ENCODE measurements at regions not wholly inside any gene's neighbourhood (a gene's known extent, or its start where the extent isn't known, plus 50 kb on each side); places are given as distances from the start of the nearest gene placed in this dataset.

DNA sequence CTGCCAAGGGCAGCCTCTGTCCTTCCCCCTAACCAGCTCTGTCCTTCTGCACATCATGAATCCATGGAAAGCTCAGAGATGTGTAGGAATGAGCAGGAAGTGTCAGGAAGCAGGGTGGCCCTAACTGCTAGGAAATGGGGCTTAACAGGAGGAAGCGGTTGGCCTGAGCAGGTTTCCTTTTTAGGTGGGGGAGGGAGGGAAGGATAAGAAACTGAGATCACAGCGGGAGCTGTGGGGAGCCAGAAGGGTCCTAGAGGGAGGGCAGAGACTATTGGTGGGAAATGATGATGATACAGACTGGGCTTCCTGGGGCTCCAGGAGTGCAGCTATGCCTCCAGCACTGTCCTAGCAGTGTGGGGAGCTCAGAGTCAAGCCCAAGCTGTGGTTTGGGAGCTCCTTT, 182.0 kb downstream of the SH3BP4 start:
- peaks cover 37% of the 10 kb centered on the region for H3K27me3 Mint-ChIP-seq
- no peaks in the 10 kb centered on the region for H3K9me3 Mint-ChIP-seq
- H3K4me1 Mint-ChIP-seq: no peaks in the 10 kb centered on the region
- no peak overlapping the region for H3K4me3 Mint-ChIP-seq
- no peak for ATAC-seq (replicated peaks)
- H3K27ac Mint-ChIP-seq: no peak overlapping the region
- H3K36me3 Mint-ChIP-seq (ENCODE audit: low read depth): no peaks in the 10 kb centered on the region

- Mint-ChIP-seq H3K4me3 (no peak overlapping the region), H3K4me1 (no peaks in the 10 kb centered on the region), H3K36me3 (ENCODE audit: low read depth) (no peaks in the 10 kb centered on the region), H3K27ac (no peak overlapping the region), H3K9me3 (no peaks in the 10 kb centered on the region), H3K27me3 (peaks cover 37% of the 10 kb centered on the region)
- ATAC-seq (replicated peaks): no peak
Measured at GRCh38 chr2:235134420-235134819, 182.6 kb downstream of the SH3BP4 start.

DNA sequence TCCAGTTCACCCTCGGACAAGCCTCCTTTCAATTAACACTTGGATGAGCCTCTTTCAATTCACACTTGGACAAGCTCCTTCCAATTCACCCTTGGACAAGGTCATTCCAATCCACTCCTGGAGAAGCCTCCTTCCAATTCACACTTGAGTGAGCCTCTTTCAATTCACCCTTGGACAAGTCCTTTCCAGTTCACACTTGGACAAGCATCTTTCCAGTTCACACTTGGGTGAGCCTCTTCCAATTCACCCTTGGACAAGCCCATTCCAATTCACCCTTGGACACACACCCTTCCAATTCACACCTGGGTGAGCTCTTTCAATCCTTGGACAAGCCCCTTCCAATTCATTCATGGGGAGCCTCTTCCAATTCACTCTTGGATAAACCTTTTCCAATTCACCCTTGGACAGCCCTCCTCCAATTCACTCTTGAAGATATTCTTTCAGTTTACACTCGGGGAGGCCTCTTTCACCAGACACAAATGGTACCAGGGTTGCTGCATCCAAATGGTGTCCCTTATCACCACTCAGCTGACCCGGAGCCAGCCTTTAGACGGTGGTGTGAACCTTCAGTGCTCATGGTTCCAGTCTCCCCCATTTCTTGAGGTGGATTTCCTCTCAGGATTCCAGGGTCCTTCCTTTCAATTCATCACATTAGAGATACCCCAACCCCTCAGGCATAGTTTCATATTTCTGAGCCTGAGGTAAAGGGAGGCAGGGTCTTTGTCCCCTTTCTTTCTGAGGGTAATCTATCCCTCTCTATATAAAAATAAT, 183.6 kb downstream of the SH3BP4 start:
- Mint-ChIP-seq H3K36me3 (ENCODE audit: low read depth) (no peaks in the 10 kb centered on the region), H3K9me3 (no peaks in the 10 kb centered on the region), H3K27me3 (peaks cover 37% of the 10 kb centered on the region), H3K4me1 (no peaks in the 10 kb centered on the region), H3K27ac (no peak overlapping the region), H3K4me3 (no peak overlapping the region)
- ATAC-seq (replicated peaks): no peak

DNA sequence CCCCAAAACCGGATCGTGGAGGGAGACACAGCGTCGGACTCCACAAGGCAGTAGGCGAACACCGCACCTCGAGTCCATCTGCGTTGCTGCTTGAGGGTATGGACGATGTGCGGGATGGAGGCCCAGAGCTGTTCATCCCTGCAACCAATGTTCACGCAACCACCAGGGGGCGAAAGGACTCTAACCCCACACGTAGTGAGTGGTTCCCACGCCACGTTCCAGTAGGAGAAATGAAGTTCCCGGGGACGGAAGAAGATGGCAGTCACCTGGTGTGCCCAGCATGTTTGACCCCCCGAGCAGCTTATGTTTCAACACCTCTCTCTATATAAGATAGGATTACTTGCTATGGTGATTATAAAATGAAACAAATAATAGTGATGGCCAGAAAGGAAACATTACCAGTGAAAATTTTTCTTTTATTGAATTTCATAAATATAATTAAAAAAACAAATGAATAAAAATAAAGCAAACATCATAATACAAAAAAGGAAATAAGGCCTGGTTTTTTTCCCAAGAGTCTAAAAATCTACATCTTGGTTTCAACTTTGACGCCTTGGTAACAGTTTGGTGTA, 184.3 kb downstream of the SH3BP4 start:
- no peak overlapping the region for H3K27ac Mint-ChIP-seq
- H3K4me3 Mint-ChIP-seq: no peak overlapping the region
- H3K4me1 Mint-ChIP-seq: no peaks in the 10 kb centered on the region
- H3K9me3 Mint-ChIP-seq: no peaks in the 10 kb centered on the region
- no peak for ATAC-seq (replicated peaks)
- H3K36me3 Mint-ChIP-seq (ENCODE audit: low read depth): no peaks in the 10 kb centered on the region
- peaks cover 33% of the 10 kb centered on the region for H3K27me3 Mint-ChIP-seq

- Mint-ChIP-seq H3K27me3 (peaks cover 19% of the 10 kb centered on the region), H3K36me3 (ENCODE audit: low read depth) (no peaks in the 10 kb centered on the region), H3K4me1 (no peaks in the 10 kb centered on the region), H3K9me3 (no peaks in the 10 kb centered on the region), H3K27ac (no peak overlapping the region), H3K4me3 (no peak overlapping the region)
- no peak for ATAC-seq (replicated peaks)
Measured at GRCh38 chr2:235138339-235138738, 186.5 kb downstream of the SH3BP4 start.

- H3K4me1 Mint-ChIP-seq: no peaks in the 10 kb centered on the region
- peaks cover 22% of the 10 kb centered on the region for H3K27me3 Mint-ChIP-seq
- no peaks in the 10 kb centered on the region for H3K9me3 Mint-ChIP-seq
- H3K36me3 Mint-ChIP-seq (ENCODE audit: low read depth): no peaks in the 10 kb centered on the region
- H3K27ac Mint-ChIP-seq: no peak overlapping the region
- no peak for ATAC-seq (replicated peaks)
- H3K4me3 Mint-ChIP-seq: no peak overlapping the region
Measured at GRCh38 chr2:235139956-235140800, 188.4 kb downstream of the SH3BP4 start.

GRCh38 chr2:235140801-235141081, 188.9 kb downstream of the SH3BP4 start:
- ATAC-seq (replicated peaks): no peak
- H3K4me3 Mint-ChIP-seq: no peak overlapping the region

GRCh38 chr2:235141411-235142128, 189.8 kb downstream of the SH3BP4 start:
- peaks cover 17% of the 10 kb centered on the region for H3K27me3 Mint-ChIP-seq
- H3K27ac Mint-ChIP-seq: no peak overlapping the region
- no peak overlapping the region for H3K4me3 Mint-ChIP-seq
- H3K9me3 Mint-ChIP-seq: no peaks in the 10 kb centered on the region
- no peaks in the 10 kb centered on the region for H3K36me3 Mint-ChIP-seq (ENCODE audit: low read depth)
- no peak for ATAC-seq (replicated peaks)
- H3K4me1 Mint-ChIP-seq: no peaks in the 10 kb centered on the region

More at GRCh38 chr2:235140801-235141081, 188.9 kb downstream of the SH3BP4 start:
- Mint-ChIP-seq H3K4me1 (no peaks in the 10 kb centered on the region), H3K27me3 (peaks cover 16% of the 10 kb centered on the region), H3K27ac (no peak overlapping the region), H3K9me3 (no peaks in the 10 kb centered on the region), H3K36me3 (ENCODE audit: low read depth) (no peaks in the 10 kb centered on the region)

GRCh38 chr2:235142601-235143000, 190.8 kb downstream of the SH3BP4 start:
- Mint-ChIP-seq H3K27me3 (peaks cover 10% of the 10 kb centered on the region), H3K4me3 (no peak overlapping the region), H3K27ac (no peak overlapping the region), H3K4me1 (no peaks in the 10 kb centered on the region), H3K36me3 (ENCODE audit: low read depth) (no peaks in the 10 kb centered on the region), H3K9me3 (no peaks in the 10 kb centered on the region)
- ATAC-seq (replicated peaks): no peak

DNA sequence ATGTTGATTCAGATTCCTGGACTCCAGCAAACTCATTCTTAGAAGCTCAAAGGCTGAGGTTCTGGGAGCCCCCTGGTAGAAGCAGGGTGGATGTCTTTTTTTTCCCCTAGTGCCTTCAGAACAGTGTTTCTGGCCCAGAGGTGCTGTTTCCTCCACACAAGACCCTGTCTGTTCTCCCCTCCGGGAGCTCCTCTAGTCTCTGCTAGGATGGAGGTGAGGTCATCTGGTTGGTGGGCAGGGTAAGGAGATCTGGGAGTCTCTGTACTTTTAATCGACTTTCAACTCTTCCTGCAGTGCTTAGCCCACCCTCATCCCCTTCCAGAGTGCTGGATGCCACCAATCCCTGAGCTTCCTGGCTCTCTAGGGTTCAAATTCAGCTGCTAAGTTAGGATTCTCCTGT, 192.0 kb downstream of the SH3BP4 start:
- no peaks in the 10 kb centered on the region for H3K4me1 Mint-ChIP-seq

GRCh38 chr2:235144291-235144690, 192.5 kb downstream of the SH3BP4 start:
- Mint-ChIP-seq H3K4me1 (no peaks in the 10 kb centered on the region), H3K27ac (no peak overlapping the region), H3K9me3 (no peaks in the 10 kb centered on the region), H3K4me3 (no peak overlapping the region), H3K36me3 (ENCODE audit: low read depth) (no peaks in the 10 kb centered on the region), H3K27me3 (peaks cover 16% of the 10 kb centered on the region)
- ATAC-seq (replicated peaks): no peak

More for the DNA sequence above, 192.0 kb downstream of the SH3BP4 start:
- Mint-ChIP-seq H3K9me3 (no peaks in the 10 kb centered on the region), H3K27ac (no peak overlapping the region), H3K27me3 (peaks cover 16% of the 10 kb centered on the region), H3K36me3 (ENCODE audit: low read depth) (no peaks in the 10 kb centered on the region), H3K4me3 (no peak overlapping the region)
- ATAC-seq (replicated peaks): no peak

- H3K4me3 Mint-ChIP-seq: no peak overlapping the region
- H3K4me1 Mint-ChIP-seq: no peaks in the 10 kb centered on the region
- H3K27ac Mint-ChIP-seq: no peak overlapping the region
- no peaks in the 10 kb centered on the region for H3K9me3 Mint-ChIP-seq
- no peaks in the 10 kb centered on the region for H3K36me3 Mint-ChIP-seq (ENCODE audit: low read depth)
- H3K27me3 Mint-ChIP-seq: peaks cover 25% of the 10 kb centered on the region
- no peak for ATAC-seq (replicated peaks)
Measured at GRCh38 chr2:235146206-235146605, 194.4 kb downstream of the SH3BP4 start.

DNA sequence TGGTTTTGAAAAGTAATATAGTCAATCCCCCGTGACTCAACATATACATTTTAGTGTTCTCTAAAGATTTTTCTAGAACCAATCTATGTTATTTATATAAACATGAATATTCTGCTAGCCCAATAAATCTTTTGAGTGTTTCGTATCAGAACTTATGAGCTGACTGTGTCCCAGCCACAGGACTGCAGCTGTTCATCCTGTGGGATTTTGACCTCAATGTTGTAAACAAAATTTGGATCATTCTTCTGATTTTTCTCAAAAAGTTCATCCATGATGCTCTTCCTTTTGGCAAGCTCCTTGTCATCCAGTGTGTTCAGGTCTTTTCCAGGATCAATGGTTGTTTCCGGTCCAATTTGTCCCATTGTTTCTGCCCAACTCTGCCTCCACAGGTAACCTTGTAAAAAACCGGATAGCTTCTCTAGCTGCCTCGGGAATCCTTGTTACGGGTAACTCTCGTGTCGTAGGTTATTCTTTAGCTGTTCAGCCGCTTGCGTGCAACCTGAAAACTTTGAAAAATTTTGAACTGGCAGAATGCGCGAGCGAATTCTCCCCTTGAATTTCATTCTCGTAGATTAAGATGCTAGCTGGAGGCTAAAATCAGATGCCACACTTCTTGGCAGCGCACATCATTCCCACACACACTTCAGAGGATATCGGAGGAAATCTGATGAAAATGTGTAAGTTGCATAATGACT, 195.2 kb downstream of the SH3BP4 start:
- H3K9me3 Mint-ChIP-seq: no peaks in the 10 kb centered on the region
- H3K36me3 Mint-ChIP-seq (ENCODE audit: low read depth): no peaks in the 10 kb centered on the region
- H3K27me3 Mint-ChIP-seq: peaks cover 25% of the 10 kb centered on the region
- ATAC-seq (replicated peaks): no peak
- no peak overlapping the region for H3K4me3 Mint-ChIP-seq
- no peaks in the 10 kb centered on the region for H3K4me1 Mint-ChIP-seq
- H3K27ac Mint-ChIP-seq: no peak overlapping the region
